Liver (tissue), 8 donors: ENCODE measurements at regions not wholly inside any gene's neighbourhood (a gene's known extent, or its start where the extent isn't known, plus 50 kb on each side); places are given as distances from the start of the nearest gene placed in this dataset.

Experiments used
- DNase-seq: peaks from one replicate; pipeline ENCODE4 v3.0.0-alpha.2; 2017; ENCODE audit warnings: low spot score
- H3K27ac ChIP-seq, 2 donors: one replicate each; pipeline ENCODE4 v1.7.0; 2013; ENCODE audit warnings: inconsistent platforms in 2 of 2, low read length in 2 of 2, control low read depth in 1 of 2, low read depth in 1 of 2, mild to moderate bottlenecking in 1 of 2
- H3K27me3 ChIP-seq, 4 donors: one replicate each; pipeline versions ENCODE4 v1.6.1 to v1.7.0; 2013; ENCODE audit warnings: low read length in 3 of 4, inconsistent platforms in 1 of 4, mild to moderate bottlenecking in 1 of 4, moderate library complexity in 1 of 4; ENCODE audit not compliant: control insufficient read depth in 4 of 4, insufficient read depth in 4 of 4
- H3K36me3 ChIP-seq, 4 donors: one replicate each; pipeline versions ENCODE4 v1.6.1 to v1.7.0; 2013; ENCODE audit warnings: low read length in 3 of 4, mild to moderate bottlenecking in 3 of 4, low read depth in 1 of 4, moderate library complexity in 1 of 4; ENCODE audit not compliant: control insufficient read depth in 4 of 4, insufficient read depth in 3 of 4
- H3K4me1 ChIP-seq, 4 donors: one replicate each; pipeline versions ENCODE4 v1.6.1 to v1.7.0; 2013; ENCODE audit warnings: low read length in 3 of 4, mild to moderate bottlenecking in 3 of 4, moderate library complexity in 1 of 4; ENCODE audit not compliant: control insufficient read depth in 4 of 4, insufficient read depth in 4 of 4
- H3K4me3 ChIP-seq, 3 donors: one replicate each; pipeline versions ENCODE4 v1.6.1 to v1.7.0; 2013; ENCODE audit warnings: low read length in 3 of 3, control low read depth in 1 of 3, low read depth in 1 of 3, mild to moderate bottlenecking in 1 of 3
- H3K9ac ChIP-seq, 2 donors: one replicate each; pipeline ENCODE4 v1.7.0; 2013; ENCODE audit warnings: low read length in 2 of 2, mild to moderate bottlenecking in 2 of 2, moderate library complexity in 2 of 2, control low read depth in 1 of 2, low read depth in 1 of 2
- H3K9me3 ChIP-seq, 4 donors: one replicate each; pipeline versions ENCODE4 v1.6.1 to v1.7.0; 2013; ENCODE audit warnings: low read length in 3 of 4; ENCODE audit not compliant: control insufficient read depth in 4 of 4
- ATF3 ChIP-seq: IDR thresholded peaks from 2 replicates; pipeline ENCODE4 v1.6.1; 2016; ENCODE audit warnings: antibody characterized with exemption
- CTCF ChIP-seq: fragments of 150-350 bp; IDR thresholded peaks from 2 replicates; pipeline ENCODE4 v1.5.1; 2017; ENCODE audit warnings: improper control_type of control experiment, low read depth, low read length; ENCODE audit not compliant: missing input control
- EGR1 ChIP-seq, 2 donors: IDR thresholded peaks; 2 replicates each; pipeline ENCODE4 v1.6.1; 2016 to 2018; ENCODE audit warnings: antibody characterized with exemption in 2 of 2, low read depth in 2 of 2
- FOXA1 ChIP-seq: IDR thresholded peaks from 2 replicates; pipeline ENCODE4 v1.6.1; 2016; ENCODE audit warnings: antibody characterized with exemption
- FOXA2 ChIP-seq: IDR thresholded peaks from 2 replicates; pipeline ENCODE4 v1.6.1; 2016; ENCODE audit warnings: antibody characterized with exemption
- GABPA ChIP-seq, 2 donors: IDR thresholded peaks in 1 of 2; conservative IDR thresholded peaks in 1 of 2; 2 replicates each; pipeline ENCODE4 v1.6.1; 2016; ENCODE audit warnings: antibody characterized with exemption in 2 of 2, mild to moderate bottlenecking in 1 of 2, moderate library complexity in 1 of 2
- HNF4A ChIP-seq, 2 donors: conservative IDR thresholded peaks; 2 replicates each; pipeline ENCODE4 v1.6.1; 2016; ENCODE audit warnings: antibody characterized with exemption in 2 of 2, mild to moderate bottlenecking in 2 of 2
- HNF4G ChIP-seq: IDR thresholded peaks from 2 replicates; pipeline ENCODE4 v1.6.1; 2016; ENCODE audit warnings: antibody characterized with exemption
- JUND ChIP-seq, 2 donors: IDR thresholded peaks; 2 replicates each; pipeline ENCODE4 v1.6.1; 2016; ENCODE audit warnings: antibody characterized with exemption in 2 of 2
- MAX ChIP-seq: IDR thresholded peaks from 2 replicates; pipeline ENCODE4 v1.6.1; 2016; ENCODE audit warnings: antibody characterized with exemption
- NR2F2 ChIP-seq: IDR thresholded peaks from 2 replicates; pipeline ENCODE4 v1.6.1; 2016; ENCODE audit warnings: antibody characterized with exemption
- RAD21 ChIP-seq, 2 donors: IDR thresholded peaks; 2 replicates each; pipeline ENCODE4 v1.6.1; 2016; ENCODE audit warnings: antibody characterized with exemption in 2 of 2, mild to moderate bottlenecking in 2 of 2
- RXRA ChIP-seq, 2 donors: IDR thresholded peaks; 2 replicates each; pipeline ENCODE4 v1.6.1; 2017 to 2018; ENCODE audit warnings: antibody characterized with exemption in 2 of 2, mild to moderate bottlenecking in 1 of 2
- SP1 ChIP-seq: IDR thresholded peaks from 2 replicates; pipeline ENCODE4 v1.6.1; 2018; ENCODE audit warnings: antibody characterized with exemption, mild to moderate bottlenecking
- TAF1 ChIP-seq: conservative IDR thresholded peaks from 2 replicates; pipeline ENCODE4 v1.6.1; 2016; ENCODE audit warnings: antibody characterized with exemption, mild to moderate bottlenecking
- YY1 ChIP-seq: IDR thresholded peaks from 2 replicates; pipeline ENCODE4 v1.6.1; 2016; ENCODE audit warnings: antibody characterized with exemption, mild to moderate bottlenecking
- WGBS: extraction: QIAGEN DNeasy Blood & Tissue Kit; methylation state at CpG from one replicate; pipeline ENCODE4 v1.1.7; 2013; 5-methylcytosine and 5-hydroxymethylcytosine counted together
- TF ChIP-seq, protein P1 (sequence below): IDR thresholded peaks from 2 replicates; pipeline ENCODE4 v1.6.1; 2016; ENCODE audit warnings: antibody characterized with exemption
- TF ChIP-seq, protein P2 (sequence below): IDR thresholded peaks from 2 replicates; pipeline ENCODE4 v1.6.1; 2016; ENCODE audit warnings: antibody characterized with exemption, mild to moderate bottlenecking
- donor health status: healthy.
- donor health status: healthy.
- donor health status: healthy.
- donor health status: healthy.
- donor health status: healthy.

GRCh38 chr3:157921811-157922210 is 184.4 kb downstream of the SHOX2 start:
- Histone ChIP-seq H3K9me3 (no peaks in the 10 kb centered on the region), H3K4me3 (no peak overlapping the region), H3K9ac (no peak overlapping the region), H3K27ac (no peak overlapping the region), H3K27me3 (peaks cover 0 to 3% (median 0%) of the 10 kb centered on the region in 4 donors), H3K4me1 (no peaks in the 10 kb centered on the region), H3K36me3 (no peaks in the 10 kb centered on the region)
- WGBS = 60% methylated on average over 3 of the region's 3 CpGs
- no peak for TF ChIP-seq MAX
- TF ChIP-seq ATF3 = no peak
- TF ChIP-seq FOXA1 = no peak
- TF ChIP-seq FOXA2 = no peak
- no peak for TF ChIP-seq GABPA (IDR thresholded peaks at IDR 0.05 in 1 of 2, conservative IDR thresholded peaks at IDR 0.05 in 1 of 2)
- TF ChIP-seq SP1 = no peak
- TF ChIP-seq CTCF = no peak
- TF ChIP-seq, protein P1, sequence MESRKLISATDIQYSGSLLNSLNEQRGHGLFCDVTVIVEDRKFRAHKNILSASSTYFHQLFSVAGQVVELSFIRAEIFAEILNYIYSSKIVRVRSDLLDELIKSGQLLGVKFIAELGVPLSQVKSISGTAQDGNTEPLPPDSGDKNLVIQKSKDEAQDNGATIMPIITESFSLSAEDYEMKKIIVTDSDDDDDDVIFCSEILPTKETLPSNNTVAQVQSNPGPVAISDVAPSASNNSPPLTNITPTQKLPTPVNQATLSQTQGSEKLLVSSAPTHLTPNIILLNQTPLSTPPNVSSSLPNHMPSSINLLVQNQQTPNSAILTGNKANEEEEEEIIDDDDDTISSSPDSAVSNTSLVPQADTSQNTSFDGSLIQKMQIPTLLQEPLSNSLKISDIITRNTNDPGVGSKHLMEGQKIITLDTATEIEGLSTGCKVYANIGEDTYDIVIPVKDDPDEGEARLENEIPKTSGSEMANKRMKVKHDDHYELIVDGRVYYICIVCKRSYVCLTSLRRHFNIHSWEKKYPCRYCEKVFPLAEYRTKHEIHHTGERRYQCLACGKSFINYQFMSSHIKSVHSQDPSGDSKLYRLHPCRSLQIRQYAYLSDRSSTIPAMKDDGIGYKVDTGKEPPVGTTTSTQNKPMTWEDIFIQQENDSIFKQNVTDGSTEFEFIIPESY = no peak
- TF ChIP-seq HNF4G = no peak
- no peak for TF ChIP-seq TAF1
- TF ChIP-seq, protein P2, sequence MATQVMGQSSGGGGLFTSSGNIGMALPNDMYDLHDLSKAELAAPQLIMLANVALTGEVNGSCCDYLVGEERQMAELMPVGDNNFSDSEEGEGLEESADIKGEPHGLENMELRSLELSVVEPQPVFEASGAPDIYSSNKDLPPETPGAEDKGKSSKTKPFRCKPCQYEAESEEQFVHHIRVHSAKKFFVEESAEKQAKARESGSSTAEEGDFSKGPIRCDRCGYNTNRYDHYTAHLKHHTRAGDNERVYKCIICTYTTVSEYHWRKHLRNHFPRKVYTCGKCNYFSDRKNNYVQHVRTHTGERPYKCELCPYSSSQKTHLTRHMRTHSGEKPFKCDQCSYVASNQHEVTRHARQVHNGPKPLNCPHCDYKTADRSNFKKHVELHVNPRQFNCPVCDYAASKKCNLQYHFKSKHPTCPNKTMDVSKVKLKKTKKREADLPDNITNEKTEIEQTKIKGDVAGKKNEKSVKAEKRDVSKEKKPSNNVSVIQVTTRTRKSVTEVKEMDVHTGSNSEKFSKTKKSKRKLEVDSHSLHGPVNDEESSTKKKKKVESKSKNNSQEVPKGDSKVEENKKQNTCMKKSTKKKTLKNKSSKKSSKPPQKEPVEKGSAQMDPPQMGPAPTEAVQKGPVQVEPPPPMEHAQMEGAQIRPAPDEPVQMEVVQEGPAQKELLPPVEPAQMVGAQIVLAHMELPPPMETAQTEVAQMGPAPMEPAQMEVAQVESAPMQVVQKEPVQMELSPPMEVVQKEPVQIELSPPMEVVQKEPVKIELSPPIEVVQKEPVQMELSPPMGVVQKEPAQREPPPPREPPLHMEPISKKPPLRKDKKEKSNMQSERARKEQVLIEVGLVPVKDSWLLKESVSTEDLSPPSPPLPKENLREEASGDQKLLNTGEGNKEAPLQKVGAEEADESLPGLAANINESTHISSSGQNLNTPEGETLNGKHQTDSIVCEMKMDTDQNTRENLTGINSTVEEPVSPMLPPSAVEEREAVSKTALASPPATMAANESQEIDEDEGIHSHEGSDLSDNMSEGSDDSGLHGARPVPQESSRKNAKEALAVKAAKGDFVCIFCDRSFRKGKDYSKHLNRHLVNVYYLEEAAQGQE = no peak
- no peak for TF ChIP-seq RAD21 (IDR thresholded peaks at IDR 0.05)
- no peak for TF ChIP-seq JUND (IDR thresholded peaks at IDR 0.05)
- no peak for TF ChIP-seq YY1
- TF ChIP-seq EGR1 (IDR thresholded peaks at IDR 0.05; ENCODE audit: low read depth in 2 of 2) = no peak
- no peak for TF ChIP-seq RXRA (IDR thresholded peaks at IDR 0.05)
- no peak for TF ChIP-seq NR2F2
- TF ChIP-seq HNF4A (conservative IDR thresholded peaks at IDR 0.05) = no peak
- no peak for DNase-seq
